ENCODE measurements at regions not wholly inside any gene's neighbourhood (a gene's known extent, or its start where the extent isn't known, plus 50 kb on each side); places are given as distances from the start of the nearest gene placed in this dataset.

DNA sequence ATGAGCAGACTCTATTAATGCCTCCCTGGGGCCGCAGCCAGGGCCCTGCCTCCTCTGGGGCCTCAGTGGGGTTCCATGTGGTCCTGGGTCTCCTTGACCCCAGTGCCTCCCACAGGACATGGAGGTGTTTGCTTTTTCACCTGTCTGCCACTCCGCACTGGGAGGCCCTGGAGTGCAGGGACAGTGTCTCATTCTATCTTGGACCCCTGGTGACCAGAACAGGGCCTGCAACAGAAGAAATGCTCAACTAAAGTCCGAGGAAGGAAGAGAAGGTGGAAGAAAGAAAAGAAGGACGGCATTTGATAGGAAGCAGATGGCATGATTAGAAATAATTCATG lies 243.2 kb downstream of the CDK5RAP2 start:
- TF ChIP-seq, protein P1, sequence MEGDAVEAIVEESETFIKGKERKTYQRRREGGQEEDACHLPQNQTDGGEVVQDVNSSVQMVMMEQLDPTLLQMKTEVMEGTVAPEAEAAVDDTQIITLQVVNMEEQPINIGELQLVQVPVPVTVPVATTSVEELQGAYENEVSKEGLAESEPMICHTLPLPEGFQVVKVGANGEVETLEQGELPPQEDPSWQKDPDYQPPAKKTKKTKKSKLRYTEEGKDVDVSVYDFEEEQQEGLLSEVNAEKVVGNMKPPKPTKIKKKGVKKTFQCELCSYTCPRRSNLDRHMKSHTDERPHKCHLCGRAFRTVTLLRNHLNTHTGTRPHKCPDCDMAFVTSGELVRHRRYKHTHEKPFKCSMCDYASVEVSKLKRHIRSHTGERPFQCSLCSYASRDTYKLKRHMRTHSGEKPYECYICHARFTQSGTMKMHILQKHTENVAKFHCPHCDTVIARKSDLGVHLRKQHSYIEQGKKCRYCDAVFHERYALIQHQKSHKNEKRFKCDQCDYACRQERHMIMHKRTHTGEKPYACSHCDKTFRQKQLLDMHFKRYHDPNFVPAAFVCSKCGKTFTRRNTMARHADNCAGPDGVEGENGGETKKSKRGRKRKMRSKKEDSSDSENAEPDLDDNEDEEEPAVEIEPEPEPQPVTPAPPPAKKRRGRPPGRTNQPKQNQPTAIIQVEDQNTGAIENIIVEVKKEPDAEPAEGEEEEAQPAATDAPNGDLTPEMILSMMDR (IDR thresholded peaks at IDR 0.05; ENCODE audit: extremely low read depth in 1 of 2, insufficient read depth in 1 of 2, low read depth in 1 of 2, low read length in 2 of 2), result no peak
- no peak for TF ChIP-seq JUN (IDR thresholded peaks at IDR 0.05; ENCODE audit: borderline replicate concordance, insufficient read depth, insufficient read length, low read depth)

All from endothelial cell of umbilical vein (primary cell).